Umbilical cord (tissue), 1 donor: ENCODE measurements at regions not wholly inside any gene's neighbourhood (a gene's known extent, or its start where the extent isn't known, plus 50 kb on each side); places are given as distances from the start of the nearest gene placed in this dataset.

Source experiments
- DNase-seq: peaks from one replicate; pipeline ENCODE4 v3.0.0-alpha.2; 2015; ENCODE audit warnings: low spot score

DNA sequence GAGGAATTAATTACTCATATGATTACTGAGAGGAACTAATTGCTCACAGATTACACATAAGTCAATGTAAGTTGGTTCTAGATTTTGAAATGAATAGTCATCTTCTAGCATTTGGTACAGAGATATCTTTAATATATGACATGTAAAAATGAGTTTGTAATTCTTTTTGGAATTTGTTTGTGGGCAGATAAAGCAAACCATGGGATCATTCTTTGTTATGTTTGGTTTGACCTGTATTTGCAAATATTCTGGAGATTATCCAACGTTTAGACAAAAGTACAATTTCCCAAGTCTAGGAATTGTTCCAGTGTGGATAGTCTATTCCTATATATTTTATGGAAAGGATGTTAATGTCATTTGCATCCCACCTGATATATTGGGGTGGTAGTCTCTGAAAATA lies 309.6 kb upstream of the EDNRB start:
- DNase-seq: no peak

GRCh38 chr13:78227709-78228108 lies 309.1 kb upstream of the EDNRB start:
- no peak for DNase-seq

DNA sequence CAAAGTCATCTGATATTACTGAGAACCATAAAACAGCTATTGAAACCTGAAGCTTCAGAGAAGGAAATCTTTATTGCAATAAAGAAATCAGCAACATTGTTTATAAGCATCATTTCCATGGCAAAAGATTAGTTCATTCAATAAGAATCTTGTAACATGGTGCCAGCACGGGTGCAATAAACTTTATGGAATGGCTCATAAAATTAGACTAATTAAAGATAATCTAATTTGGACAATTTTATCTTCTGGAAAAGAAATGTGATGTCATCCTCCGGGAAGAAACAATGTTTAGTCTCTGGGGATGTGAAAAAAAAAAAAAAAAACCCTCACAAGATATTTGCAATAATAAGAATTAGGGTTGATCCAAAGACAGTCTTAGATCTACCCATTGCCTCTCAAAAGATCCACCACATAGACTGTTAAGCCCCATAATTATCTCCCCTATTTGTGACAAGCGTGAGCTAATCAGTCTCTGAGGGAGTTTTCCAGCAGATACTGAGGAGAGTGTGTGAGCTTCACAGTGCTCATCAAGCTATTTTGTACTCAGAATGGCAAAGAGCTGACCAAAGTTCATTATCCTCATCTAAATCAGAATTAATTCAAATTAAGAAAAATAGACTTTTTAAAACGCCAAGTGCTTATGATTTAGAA lies 297.0 kb upstream of the EDNRB start:
- DNase-seq: no peak

- no peak for DNase-seq
These were observed 282.8 kb upstream of the EDNRB start for GRCh38 chr13:78201411-78201810.

DNA sequence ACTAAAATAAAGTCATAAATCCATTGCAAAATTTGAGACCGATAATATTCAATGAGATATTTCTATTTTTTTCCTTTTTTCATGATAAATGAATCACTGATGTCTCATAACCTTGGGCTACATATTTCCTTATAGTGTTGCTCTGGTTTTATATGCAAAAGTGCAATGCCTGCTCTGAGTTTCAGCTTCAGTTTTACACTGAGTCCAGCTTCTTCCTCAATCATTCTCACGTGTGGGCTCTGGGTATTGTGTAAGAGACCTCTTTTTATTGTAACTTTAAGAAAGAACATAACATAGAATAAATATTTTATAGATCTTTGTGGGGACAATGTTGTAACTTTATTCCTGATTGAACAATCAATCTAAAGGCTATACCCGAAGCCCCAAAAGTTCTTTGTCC lies 280.2 kb upstream of the EDNRB start:
- DNase-seq: no peak

- DNase-seq: no peak
These were observed 279.8 kb upstream of the EDNRB start for GRCh38 chr13:78198419-78198818.

DNA sequence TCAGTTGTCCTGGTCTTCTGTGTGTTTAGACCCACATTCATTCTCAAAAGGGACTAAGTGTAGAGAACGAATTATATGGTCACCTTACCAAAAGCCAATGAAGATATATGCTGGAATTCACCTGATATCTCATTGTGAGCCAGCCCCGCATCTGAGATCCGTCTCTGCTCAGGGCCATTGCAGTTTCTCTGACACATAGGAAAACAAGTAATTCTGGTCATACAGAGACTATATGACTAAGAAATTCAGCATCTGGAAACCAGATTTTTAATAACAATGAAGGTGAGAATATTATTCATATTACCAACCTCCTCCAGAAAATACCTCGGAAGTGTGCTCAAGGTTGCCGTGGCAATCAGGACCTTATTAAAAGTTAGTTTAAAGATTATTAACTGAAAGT lies 278.6 kb upstream of the EDNRB start:
- no peak for DNase-seq

GRCh38 chr13:78194904-78195639 lies 276.4 kb upstream of the EDNRB start:
- DNase-seq: no peak

DNA sequence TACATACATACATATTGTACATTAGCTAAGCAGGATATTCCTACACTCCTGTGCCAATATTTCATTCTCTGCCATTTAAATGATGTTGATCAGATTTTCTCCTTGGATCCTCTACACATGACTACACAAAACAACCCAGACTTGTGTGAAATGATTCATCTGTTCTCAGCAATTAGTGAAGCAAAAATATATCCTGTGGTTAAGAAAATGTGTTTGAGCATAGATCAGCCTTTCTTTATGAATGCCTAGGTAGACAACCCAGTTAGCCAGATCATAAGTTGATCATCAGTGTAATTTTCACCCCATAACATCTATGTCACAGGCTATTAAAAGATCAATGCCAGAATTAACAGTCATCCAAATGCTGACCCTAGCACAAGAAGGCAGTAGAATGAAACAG lies 275.2 kb upstream of the EDNRB start:
- no peak for DNase-seq

DNA sequence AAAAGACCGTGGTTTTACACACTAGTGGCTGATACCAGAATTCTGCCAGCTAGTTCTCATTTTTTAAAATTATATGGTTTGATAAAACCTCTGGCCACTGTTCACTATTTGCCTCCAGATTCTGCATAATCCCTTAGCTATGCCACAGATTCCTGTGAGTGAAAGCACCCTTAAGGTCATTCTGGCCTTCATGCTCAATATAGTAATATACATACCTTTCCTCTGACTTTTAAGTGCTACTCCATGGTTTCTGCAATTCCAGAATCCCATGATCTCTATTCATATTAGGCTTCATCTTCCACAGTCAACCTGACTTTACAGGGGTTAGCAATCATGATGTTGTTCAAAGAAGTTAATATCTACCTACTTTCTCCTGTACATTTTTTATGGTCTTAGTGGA lies 274.1 kb upstream of the EDNRB start:
- no peak for DNase-seq

- no peak for DNase-seq
These were observed 271.7 kb upstream of the EDNRB start for GRCh38 chr13:78190296-78190695.

- DNase-seq: no peak
These were observed 269.1 kb upstream of the EDNRB start for GRCh38 chr13:78187781-78188180.

GRCh38 chr13:78185700-78186099 lies 267.1 kb upstream of the EDNRB start:
- DNase-seq: no peak

- DNase-seq: no peak
These were observed 265.1 kb upstream of the EDNRB start for GRCh38 chr13:78183732-78184131.

GRCh38 chr13:78182813-78183212 lies 264.2 kb upstream of the EDNRB start:
- no peak for DNase-seq

- no peak for DNase-seq
These were observed 258.7 kb upstream of the EDNRB start for GRCh38 chr13:78177306-78177705.

DNA sequence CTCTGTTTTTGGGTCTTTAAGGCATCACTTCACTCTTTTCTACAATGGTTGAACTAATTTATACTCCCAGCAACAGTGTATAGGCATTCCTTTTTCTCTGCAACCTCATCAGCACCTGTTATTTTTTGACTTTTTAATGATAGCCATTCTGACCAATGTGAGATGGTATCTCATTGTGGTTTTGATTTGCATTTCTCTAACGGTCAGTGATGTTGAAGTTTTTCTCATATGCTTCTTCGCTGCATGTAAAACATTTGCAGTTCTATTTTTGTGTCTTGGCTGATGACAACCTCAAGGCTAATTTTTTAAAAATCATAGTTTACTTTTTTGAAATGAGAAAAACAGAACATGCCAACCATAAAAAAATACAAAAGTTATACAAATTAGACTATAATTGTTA lies 258.2 kb upstream of the EDNRB start:
- no peak for DNase-seq

GRCh38 chr13:78169386-78169785 lies 250.8 kb upstream of the EDNRB start:
- no peak for DNase-seq

- DNase-seq: no peak
These were observed 250.3 kb upstream of the EDNRB start for GRCh38 chr13:78168981-78169380.

DNA sequence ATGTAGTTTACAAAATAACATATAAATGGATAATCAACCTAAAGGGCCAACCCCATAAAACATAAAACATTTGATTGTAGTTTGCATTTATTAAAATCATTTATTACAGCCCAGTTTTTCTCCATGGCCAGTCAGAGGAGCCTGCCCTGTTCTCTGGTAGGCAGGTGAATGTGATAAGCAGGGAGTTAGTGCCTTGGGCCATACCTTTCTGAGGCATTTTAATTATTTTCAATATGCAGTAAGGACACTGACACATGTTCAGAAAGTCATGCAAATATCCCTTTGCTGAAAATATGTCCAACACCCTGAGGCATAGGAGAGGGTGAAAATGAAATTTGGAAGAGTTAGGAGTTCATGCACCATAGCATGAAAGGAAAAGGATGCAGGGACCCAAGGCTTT lies 242.6 kb upstream of the EDNRB start:
- no peak for DNase-seq

GRCh38 chr13:78160793-78161192 lies 242.2 kb upstream of the EDNRB start:
- DNase-seq: no peak

GRCh38 chr13:78152415-78152814 lies 233.8 kb upstream of the EDNRB start:
- no peak for DNase-seq

DNA sequence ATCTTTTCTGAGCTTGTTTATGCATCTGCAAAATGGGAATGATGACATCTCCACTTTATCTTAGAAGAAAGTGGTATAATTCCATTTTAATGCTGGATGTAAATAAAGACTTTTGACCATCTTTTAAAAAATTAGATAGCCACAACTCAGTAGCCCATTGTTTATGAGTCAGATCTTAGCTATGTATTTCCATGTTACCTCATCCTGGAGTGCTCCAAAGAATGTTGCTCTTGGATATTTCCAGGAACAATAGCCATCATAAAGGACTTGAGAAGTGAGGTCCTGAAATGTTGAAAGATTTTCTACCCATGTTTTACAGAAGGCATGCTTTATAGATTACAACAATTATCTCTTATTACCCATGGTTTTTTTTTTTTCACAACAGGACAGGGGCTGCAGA lies 229.3 kb upstream of the EDNRB start:
- no peak for DNase-seq

- DNase-seq: no peak
These were observed 226.6 kb upstream of the EDNRB start for GRCh38 chr13:78145276-78145675.
